Activated naive CD4-positive, alpha-beta T cell (primary cell): ENCODE measurements at regions not wholly inside any gene's neighbourhood (a gene's known extent, or its start where the extent isn't known, plus 50 kb on each side); places are given as distances from the start of the nearest gene placed in this dataset.
"Not testable (repeated sequence)": the region's sequence is repeated elsewhere in the genome, so short reads cannot be mapped to it uniquely, and the experiment has no call there.

Experiments used
- DNase-seq, 4 experiments: peaks; one replicate each; lab custom pipeline; 2025; lab: John Stamatoyannopoulos, UW

GRCh38 chr2:2588777-2589176 is 257.7 kb upstream of the MYT1L start:
- DNase-seq: no peak

DNA sequence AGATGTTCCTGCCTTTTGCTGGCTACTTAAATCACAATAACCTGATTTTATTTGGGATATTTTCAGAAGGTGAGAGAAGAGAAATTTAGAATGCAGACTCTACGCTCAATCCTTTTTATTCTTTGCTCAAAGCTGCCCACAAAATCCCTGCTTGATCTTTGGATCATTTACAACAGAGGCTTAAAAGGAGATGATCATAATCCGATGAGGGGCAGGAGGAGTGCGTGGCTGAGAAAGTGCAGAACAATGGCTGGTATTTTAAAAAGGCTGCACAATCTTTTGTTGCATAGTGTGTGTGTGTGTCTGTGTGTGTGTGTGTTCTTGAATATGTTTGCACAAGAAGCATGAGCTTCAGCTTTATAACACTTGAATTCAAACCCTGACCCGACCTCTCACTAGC is 256.3 kb upstream of the MYT1L start:
- no peak for DNase-seq

DNA sequence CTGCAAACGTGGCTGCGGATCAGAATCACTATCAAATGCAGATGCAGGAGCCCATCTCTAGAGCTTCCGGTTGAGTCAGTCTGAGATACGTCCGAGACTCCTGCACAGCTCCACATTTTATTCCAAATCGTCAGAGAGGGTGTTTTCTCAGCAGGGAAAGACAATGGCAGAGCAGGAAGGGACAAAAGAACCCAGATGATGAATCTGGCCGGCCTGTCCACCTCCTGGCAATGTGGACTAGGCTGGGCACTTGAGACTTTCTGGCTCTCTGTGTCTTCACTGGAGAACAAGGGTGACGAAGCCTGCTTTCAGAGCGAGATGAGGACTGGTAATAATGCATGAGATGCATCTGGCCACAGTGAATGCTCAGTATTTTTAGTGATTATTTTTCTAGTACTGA is 255.9 kb upstream of the MYT1L start:
- DNase-seq: no peak

- DNase-seq: no peak
Measured at GRCh38 chr2:2586068-2586776, 255.1 kb upstream of the MYT1L start.

GRCh38 chr2:2582998-2583545 is 252.0 kb upstream of the MYT1L start:
- DNase-seq: no peak

DNA sequence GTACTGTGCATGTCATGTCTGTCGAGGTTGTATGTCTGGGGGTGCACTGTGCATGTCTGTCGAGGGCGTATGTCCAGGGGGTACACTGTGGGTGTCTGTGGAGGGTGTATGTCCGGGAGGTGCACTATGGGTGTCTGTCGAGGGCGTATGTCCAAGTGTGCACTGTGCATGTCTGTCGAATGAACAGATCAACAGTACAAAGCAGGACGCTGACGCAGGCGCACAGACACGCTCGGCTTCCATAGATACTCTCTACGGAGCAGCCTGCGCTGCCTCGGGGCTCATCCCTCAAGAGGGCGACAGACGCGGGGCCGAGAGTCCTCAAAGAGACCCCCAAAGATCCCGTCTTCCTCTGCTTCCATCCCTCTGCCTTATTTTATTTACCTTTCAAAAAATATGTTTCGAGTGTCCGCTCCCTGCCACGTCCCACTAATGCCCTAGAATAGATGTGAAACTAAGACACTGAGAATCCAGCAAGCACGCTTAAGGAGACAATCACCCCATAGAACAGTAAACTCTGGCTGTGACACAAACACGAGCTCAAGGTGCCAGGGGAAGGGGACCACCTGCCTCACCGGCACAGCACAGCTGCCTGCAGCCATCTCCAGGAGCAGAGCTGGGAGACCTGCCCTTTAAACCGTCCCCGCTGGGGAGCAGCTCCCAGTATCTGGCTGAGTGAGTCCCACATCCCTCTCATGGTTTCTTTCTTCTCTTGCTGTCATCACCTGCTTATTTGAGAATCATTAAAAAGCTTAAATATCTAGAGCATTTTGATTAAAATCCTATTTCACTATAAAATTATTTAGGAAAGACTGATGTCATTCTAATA is 250.5 kb upstream of the MYT1L start:
- no peak for DNase-seq

GRCh38 chr2:2580841-2581240 is 249.8 kb upstream of the MYT1L start:
- not testable (repeated sequence) for DNase-seq

DNA sequence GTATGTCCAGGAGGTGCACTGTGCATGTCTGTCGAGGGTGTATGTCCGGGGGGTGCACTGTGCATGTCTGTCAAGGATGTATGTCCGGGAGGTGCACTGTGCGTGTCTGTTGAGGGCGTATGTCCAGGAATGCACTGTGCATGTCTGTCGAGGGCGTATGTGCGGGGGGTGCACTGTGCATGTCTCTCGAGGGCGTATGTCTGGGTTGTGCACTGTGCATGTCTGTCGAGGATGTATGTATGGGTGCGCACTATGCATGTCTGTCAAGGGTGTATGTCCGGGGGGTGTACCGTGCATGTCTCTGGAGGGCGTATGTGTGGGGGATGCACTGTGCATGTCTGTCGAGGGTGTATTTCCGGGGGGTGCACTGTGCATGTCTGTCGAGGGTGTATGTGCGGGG is 249.3 kb upstream of the MYT1L start:
- no peak for DNase-seq

DNA sequence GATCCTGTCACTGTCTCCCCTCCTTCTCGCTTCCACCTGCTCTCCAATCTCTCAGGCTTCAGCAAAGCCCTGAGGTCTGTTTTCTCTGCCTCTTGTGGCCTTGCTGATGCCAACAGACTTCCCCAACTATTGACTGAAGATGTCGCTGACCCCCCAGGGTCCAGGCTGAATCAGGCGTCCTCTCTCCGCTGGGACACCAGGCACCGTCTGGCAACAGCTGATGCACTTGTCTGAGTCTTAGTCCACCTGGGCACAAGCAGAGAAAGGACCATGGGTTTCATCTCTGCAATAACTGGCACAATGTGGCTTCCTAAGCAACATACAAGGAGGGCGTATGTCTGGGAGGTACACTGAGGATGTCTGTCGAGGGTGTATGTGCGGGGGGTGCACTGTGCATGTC is 248.7 kb upstream of the MYT1L start:
- DNase-seq: no peak

- DNase-seq: no peak
Measured at GRCh38 chr2:2577407-2577831, 246.3 kb upstream of the MYT1L start.

- no peak for DNase-seq
Measured at GRCh38 chr2:2575870-2576386, 244.9 kb upstream of the MYT1L start.

DNA sequence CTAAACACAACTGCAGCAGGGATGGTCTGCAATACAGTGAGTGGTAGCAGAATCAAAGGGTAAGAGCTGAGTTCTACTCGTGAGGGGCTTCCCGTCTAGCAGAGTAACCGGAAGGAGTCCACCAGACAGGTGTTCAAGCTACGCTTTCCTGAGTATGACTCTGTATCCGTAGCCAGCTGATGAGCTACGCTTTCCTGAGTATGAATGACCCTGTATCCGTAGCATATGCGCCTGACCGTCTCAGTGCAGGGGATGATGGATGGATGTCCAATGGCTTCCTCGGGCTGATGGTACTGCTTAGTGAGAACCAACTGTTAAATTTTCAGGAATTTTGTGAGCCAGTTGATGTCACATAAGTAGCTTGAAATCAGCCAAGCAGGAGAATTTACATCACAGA is 244.1 kb upstream of the MYT1L start:
- no peak for DNase-seq

GRCh38 chr2:2574401-2575180 is 243.5 kb upstream of the MYT1L start:
- no peak for DNase-seq

DNA sequence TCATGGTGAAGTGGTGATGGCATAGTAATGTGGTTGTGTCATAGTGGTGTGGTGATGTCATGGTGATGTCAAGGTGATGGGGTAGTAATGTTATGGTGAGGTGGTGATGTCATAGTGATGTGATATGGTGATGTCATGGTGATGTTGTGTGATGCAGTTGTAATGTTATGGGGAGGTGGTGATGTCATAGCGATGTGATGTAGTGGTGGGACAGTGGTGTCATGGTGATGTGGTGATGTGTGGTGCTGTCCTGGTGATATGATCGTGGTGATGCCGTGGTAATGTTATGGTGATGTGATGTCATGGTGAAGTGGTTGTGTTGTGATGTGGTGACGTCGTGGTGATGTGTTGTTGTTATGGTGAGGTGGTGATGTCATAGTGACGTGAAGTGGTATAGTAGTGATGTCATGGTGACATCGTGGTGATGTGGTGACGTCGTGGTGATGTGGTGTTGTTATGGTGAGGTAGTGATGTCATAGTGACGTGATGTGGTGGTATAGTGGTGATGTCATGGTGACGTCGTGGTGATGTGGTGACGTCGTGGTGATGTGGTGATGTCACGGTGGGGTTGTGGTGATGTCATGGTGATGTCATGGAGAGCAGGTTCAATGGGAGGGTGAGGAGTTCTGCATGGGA is 242.7 kb upstream of the MYT1L start:
- DNase-seq: no peak

DNA sequence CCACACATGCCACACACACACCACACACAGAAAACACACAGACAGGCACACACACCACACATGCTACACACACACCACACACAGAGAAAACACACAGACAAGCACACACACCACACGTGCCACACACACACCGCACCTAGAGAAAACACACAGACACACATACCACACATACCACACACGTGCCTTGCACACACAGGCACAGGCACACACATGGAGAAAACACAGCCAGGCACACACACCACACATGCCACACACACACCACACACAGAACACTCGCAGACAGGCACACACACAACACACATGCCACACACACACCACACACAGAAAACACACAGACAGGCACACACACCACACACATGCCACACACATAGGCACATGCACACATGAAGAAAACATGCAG is 242.1 kb upstream of the MYT1L start:
- no peak for DNase-seq

GRCh38 chr2:2572393-2573204 is 241.5 kb upstream of the MYT1L start:
- DNase-seq: no peak

DNA sequence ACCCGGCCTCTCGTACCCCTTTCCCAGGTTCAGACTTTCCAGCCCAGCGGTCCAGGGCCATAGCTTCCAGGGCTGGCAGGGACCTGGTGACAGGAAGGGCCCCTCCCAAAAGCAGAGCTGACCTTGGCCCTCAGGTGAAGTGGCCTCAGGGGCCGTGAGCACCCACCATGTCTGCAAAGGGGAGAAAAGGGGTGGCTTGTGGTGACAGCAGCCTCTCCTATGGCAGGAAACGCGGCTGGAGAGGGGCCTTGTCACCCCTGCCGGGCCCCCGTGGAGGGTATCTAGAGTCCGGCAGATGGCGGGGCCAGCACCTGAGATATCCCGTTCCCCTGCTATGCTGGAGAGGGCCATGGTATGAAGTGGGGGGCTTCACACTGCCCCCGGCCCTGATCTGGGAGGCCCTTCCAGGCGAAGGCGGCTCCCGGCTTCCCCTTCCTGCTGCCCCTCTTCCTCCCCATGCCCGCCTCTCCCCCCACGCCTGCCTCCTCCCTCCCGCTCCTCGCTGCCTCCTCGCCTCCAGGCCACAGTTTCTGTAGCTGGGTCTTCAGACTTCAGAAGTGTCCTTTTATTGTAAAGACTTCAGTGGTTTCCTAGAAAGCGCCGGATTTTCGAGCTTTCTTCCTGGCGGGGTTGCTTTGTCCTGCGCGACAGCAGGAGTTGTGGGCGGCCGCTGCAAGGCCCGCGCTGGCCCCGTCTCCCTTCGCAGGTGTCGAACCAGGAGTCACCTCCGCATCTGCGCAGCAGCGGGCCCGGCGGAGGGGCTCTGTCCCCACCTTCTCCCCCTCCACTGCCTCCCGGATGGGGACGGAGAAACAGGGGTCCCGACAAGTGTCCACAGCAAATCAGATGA is 240.5 kb upstream of the MYT1L start:
- DNase-seq: no peak

DNA sequence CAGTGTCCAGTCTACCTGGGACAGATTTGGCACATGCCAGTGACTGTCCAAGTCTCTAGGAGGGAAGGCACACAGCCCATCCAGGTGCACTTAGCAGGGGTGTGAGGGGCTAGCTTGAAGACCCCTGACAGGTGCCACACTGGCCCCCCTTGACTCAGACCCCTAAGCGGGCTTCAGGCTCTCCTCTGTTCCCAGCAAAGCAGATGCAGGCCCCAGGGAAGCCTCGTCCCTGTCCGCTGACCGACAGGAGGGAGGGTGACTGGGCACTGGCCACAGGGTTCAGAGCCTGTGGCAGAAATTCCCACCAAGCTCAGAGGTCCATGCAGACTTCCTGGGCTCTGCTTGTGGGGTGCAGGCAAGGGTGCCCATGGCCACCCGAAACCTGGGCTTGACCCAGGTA is 239.8 kb upstream of the MYT1L start:
- no peak for DNase-seq

- DNase-seq: no peak
Measured at GRCh38 chr2:2570360-2570759, 239.3 kb upstream of the MYT1L start.

GRCh38 chr2:2569836-2570235 is 238.8 kb upstream of the MYT1L start:
- DNase-seq: no peak
